ENCODE measurements at regions not wholly inside any gene's neighbourhood (a gene's known extent, or its start where the extent isn't known, plus 50 kb on each side); places are given as distances from the start of the nearest gene placed in this dataset.
"Not testable (repeated sequence)": the region's sequence is repeated elsewhere in the genome, so short reads cannot be mapped to it uniquely, and the experiment has no call there.

DNA sequence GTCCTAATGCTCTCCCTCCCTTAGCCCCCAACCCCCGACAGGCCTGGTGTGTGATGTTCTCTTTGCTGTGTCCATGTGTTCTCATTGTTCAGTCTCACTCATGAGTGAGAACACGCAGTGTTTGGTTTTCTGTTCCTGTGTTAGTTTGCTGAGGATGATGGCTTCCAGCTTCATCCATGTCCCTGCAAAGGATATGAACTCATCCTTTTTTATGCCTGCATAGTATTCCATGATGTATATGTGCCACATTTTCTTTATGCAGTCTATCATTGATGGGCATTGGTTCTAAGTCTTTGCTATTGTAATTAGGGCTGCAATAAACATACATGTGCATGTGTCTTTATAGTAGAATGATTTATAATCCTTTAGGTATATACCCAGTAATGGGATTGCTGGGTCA lies 184.7 kb upstream of the AHR start:
- H4K20me1 ChIP-seq (ENCODE audit: control insufficient read depth, insufficient read depth); CTCF ChIA-PET; H3K4me2 ChIP-seq (ENCODE audit: control insufficient read depth, insufficient read depth); H3K36me3 ChIP-seq (ENCODE audit: control insufficient read depth in 2 of 2, insufficient read depth in 2 of 2, low read length in 1 of 2); intact Hi-C loops (cut with micrococcal nuclease; ENCODE audit: unreplicated experiment); ATAC-seq; SMC1A ChIA-PET (ENCODE audit: uncharacterized antibody, unreplicated experiment); H3K9ac ChIP-seq (ENCODE audit: control insufficient read depth, insufficient read depth, low read length); DNase-seq (ENCODE audit: low read depth, low spot score); H3K27me3 ChIP-seq (replicated peaks in 1 of 2; ENCODE audit: control insufficient read depth in 2 of 2, insufficient read depth in 2 of 2, low read length in 1 of 2); H3K4me1 ChIP-seq (ENCODE audit: control insufficient read depth, insufficient read depth, low read length); FAIRE-seq; BruUV-seq (replicated peaks); H2AFZ ChIP-seq (ENCODE audit: control insufficient read depth, low read depth, low read length); H3K9me3 ChIP-seq (replicated peaks; ENCODE audit: control insufficient read depth, insufficient read depth, low read length); H3K79me2 ChIP-seq (ENCODE audit: control insufficient read depth, insufficient read depth, low read length); H3K4me3 ChIP-seq; POLR2A ChIA-PET; RAD21 ChIA-PET (ENCODE audit: unreplicated experiment); H3K27ac ChIP-seq (ENCODE audit: control insufficient read depth, insufficient read depth); in situ Hi-C loops (cut with MboI): not testable (repeated sequence)
- WGBS (ENCODE audit: insufficient coverage, insufficient replicate concordance, low lambda C conversion rate, missing lambda C conversion rate): 95% methylated on average over 2 of the region's 2 CpGs

DNA sequence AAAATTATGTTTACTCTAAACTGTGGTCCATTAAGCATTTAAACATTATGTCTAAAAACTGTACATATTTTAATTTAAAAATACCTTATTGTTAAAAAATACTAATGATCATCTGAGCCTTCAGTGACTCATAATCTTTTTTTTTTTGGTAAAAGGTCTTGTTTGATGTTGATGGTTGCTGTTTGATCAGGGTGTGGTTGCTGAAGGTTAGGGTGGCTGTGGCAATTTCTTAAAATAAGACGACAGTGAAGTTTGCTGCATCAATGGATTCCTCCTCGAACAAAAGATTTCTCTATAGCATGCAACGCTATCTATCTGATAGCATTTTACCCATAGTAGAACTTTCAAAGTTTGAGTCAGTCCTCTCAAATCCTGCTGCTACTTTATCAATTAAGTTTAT lies 180.0 kb upstream of the AHR start:
- TF ChIP-seq JUND (IDR thresholded peaks at IDR 0.05; ENCODE audit: low read depth, low read length): no peak
- TF ChIP-seq, protein P1, sequence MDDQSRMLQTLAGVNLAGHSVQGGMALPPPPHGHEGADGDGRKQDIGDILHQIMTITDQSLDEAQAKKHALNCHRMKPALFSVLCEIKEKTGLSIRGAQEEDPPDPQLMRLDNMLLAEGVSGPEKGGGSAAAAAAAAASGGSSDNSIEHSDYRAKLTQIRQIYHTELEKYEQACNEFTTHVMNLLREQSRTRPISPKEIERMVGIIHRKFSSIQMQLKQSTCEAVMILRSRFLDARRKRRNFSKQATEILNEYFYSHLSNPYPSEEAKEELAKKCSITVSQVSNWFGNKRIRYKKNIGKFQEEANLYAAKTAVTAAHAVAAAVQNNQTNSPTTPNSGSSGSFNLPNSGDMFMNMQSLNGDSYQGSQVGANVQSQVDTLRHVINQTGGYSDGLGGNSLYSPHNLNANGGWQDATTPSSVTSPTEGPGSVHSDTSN (IDR thresholded peaks at IDR 0.05; ENCODE audit: insufficient replicate concordance, low read depth, low read length): no peak
- no peak for TF ChIP-seq CREB1 (IDR thresholded peaks at IDR 0.05; ENCODE audit: low read depth)
- ChIA-PET POLR2A (no interaction called here), RAD21 (ENCODE audit: unreplicated experiment) (no interaction called here), SMC1A (ENCODE audit: uncharacterized antibody, unreplicated experiment) (interaction anchor here (1.7 kb wide), 1 partner anchor 10 kb away, joined by 7 read pairs; no protein-coding TSS in a partner anchor), CTCF (interaction anchor here (1.4 kb wide), 1 partner anchor 13 kb away, joined by 4 read pairs; no protein-coding TSS in a partner anchor)
- Histone ChIP-seq H3K9me3 (replicated peaks; ENCODE audit: control insufficient read depth, insufficient read depth, low read length) (no peaks in the 10 kb centered on the region), H2AFZ (ENCODE audit: control insufficient read depth, low read depth, low read length) (no peak overlapping the region), H4K20me1 (ENCODE audit: control insufficient read depth, insufficient read depth) (no peaks in the 10 kb centered on the region), H3K27ac (ENCODE audit: control insufficient read depth, insufficient read depth) (no peak overlapping the region), H3K79me2 (ENCODE audit: control insufficient read depth, insufficient read depth, low read length) (no peaks in the 10 kb centered on the region), H3K4me3 (no peak overlapping the region), H3K4me1 (ENCODE audit: control insufficient read depth, insufficient read depth, low read length) (peaks cover 9% of the 10 kb centered on the region), H3K4me2 (ENCODE audit: control insufficient read depth, insufficient read depth) (no peak overlapping the region), H3K27me3 (replicated peaks in 1 of 2; ENCODE audit: control insufficient read depth in 2 of 2, insufficient read depth in 2 of 2, low read length in 1 of 2) (no peaks in the 10 kb centered on the region; a peak in 1 of 4 replicates), H3K36me3 (ENCODE audit: control insufficient read depth in 2 of 2, insufficient read depth in 2 of 2, low read length in 1 of 2) (no peaks in the 10 kb centered on the region), H3K9ac (ENCODE audit: control insufficient read depth, insufficient read depth, low read length) (no peak overlapping the region)
- FAIRE-seq (no peak), ATAC-seq (no peak), DNase-seq (ENCODE audit: low read depth, low spot score) (no peak)
- no TSS peak for BruUV-seq (replicated peaks)
- intact Hi-C loops (cut with micrococcal nuclease; ENCODE audit: unreplicated experiment) (no loop called here), in situ Hi-C loops (cut with MboI) (no loop called here)
- 66% methylated on average over 3 of the region's 3 CpGs for WGBS (ENCODE audit: insufficient coverage, insufficient replicate concordance, low lambda C conversion rate, missing lambda C conversion rate)
